Breast epithelium (tissue), 4 donors: ENCODE measurements at regions not wholly inside any gene's neighbourhood (a gene's known extent, or its start where the extent isn't known, plus 50 kb on each side); places are given as distances from the start of the nearest gene placed in this dataset.
"Not testable (repeated sequence)": the region's sequence is repeated elsewhere in the genome, so short reads cannot be mapped to it uniquely, and the experiment has no call there.

Experiments
- DNase-seq, 2 donors: peaks; one replicate each; pipeline ENCODE4 v3.0.0-alpha.2; 2019; ENCODE audit warnings: low spot score in 2 of 2
- H3K27ac ChIP-seq, 2 donors: fragments of 200-600 bp; sonication (generic) in 1 of 2; one replicate each; pipeline ENCODE4 v1.5.1; 2016 to 2019; ENCODE audit warnings: mild to moderate bottlenecking in 1 of 2
- H3K27me3 ChIP-seq, 2 donors: fragments of 200-600 bp; sonication (generic) in 1 of 2; one replicate each; pipeline versions ENCODE4 v1.5.1 to v1.6.0; 2017 to 2019; ENCODE audit warnings: control low read depth in 1 of 2, mild to moderate bottlenecking in 1 of 2
- H3K36me3 ChIP-seq: fragments of 200-600 bp; one replicate; pipeline ENCODE4 v1.5.1; 2019
- H3K4me1 ChIP-seq, 2 donors: fragments of 200-600 bp; sonication (generic); one replicate each; pipeline ENCODE4 v1.5.1; 2016 to 2019; ENCODE audit warnings: control low read depth in 1 of 2
- H3K4me3 ChIP-seq, 3 donors: fragments of 200-600 bp; sonication (generic); 1 replicate in 2 of 3; 2 replicates in 1 of 3; pipeline ENCODE4 v1.5.1; 2016 to 2019; ENCODE audit warnings: mild to moderate bottlenecking in 3 of 3, moderate library complexity in 2 of 3
- H3K9me3 ChIP-seq, 2 donors: fragments of 200-600 bp; sonication (generic) in 1 of 2; one replicate each; pipeline ENCODE4 v1.5.1; 2016 to 2019; ENCODE audit warnings: control low read depth in 1 of 2
- CTCF ChIP-seq, 3 donors: fragments of 450-650 bp; IDR thresholded peaks; one replicate each; pipeline ENCODE4 v1.5.1; 2016 to 2017; ENCODE audit warnings: antibody characterized with exemption in 3 of 3, mild to moderate bottlenecking in 3 of 3, moderate library complexity in 3 of 3
- POLR2A ChIP-seq: fragments of 450-650 bp; IDR thresholded peaks from one replicate; pipeline ENCODE4 v1.6.1; 2016; ENCODE audit warnings: antibody characterized with exemption, mild to moderate bottlenecking, moderate library complexity
- POLR2AphosphoS5 ChIP-seq, 3 donors: sonication (generic); formaldehyde crosslinking; IDR thresholded peaks; one replicate each; pipeline ENCODE4 v1.6.1; 2017; ENCODE audit warnings: antibody characterized with exemption in 3 of 3
- intact Hi-C: fragments of 100-400 bp; cut with DNase I; formaldehyde crosslinking; loops from one replicate; pipeline ENCODE4 v1.15.1; 2023; ENCODE audit warnings: low total_unique reads

GRCh38 chr12:19808371-19808770, 369.1 kb downstream of the AEBP2 start:
- Histone ChIP-seq H3K27me3 (no peaks in the 10 kb centered on the region), H3K4me3 (no peak overlapping the region), H3K9me3 (peaks cover 0 to 4% of the 10 kb centered on the region in 2 donors), H3K27ac (no peak overlapping the region), H3K36me3 (no peaks in the 10 kb centered on the region), H3K4me1 (no peaks in the 10 kb centered on the region)
- no peak for DNase-seq
- no peak for TF ChIP-seq POLR2A
- no peak for TF ChIP-seq CTCF (IDR thresholded peaks at IDR 0.05)
- TF ChIP-seq POLR2AphosphoS5 (IDR thresholded peaks at IDR 0.05) = no peak
- intact Hi-C loops = no loop called here

- Histone ChIP-seq H3K27me3 (no peaks in the 10 kb centered on the region), H3K9me3 (peaks cover 0 to 4% of the 10 kb centered on the region in 2 donors), H3K36me3 (no peaks in the 10 kb centered on the region), H3K4me3 (no peak overlapping the region), H3K27ac (no peak overlapping the region), H3K4me1 (no peaks in the 10 kb centered on the region)
- TF ChIP-seq POLR2A (no peak), POLR2AphosphoS5 (IDR thresholded peaks at IDR 0.05) (no peak)
- DNase-seq = no peak
- intact Hi-C loops = no loop called here
Measured at GRCh38 chr12:19810213-19810612, 370.9 kb downstream of the AEBP2 start.

GRCh38 chr12:19811922-19812321, 372.6 kb downstream of the AEBP2 start:
- Histone ChIP-seq H3K27ac (no peak overlapping the region), H3K36me3 (no peaks in the 10 kb centered on the region), H3K4me3 (no peak overlapping the region), H3K27me3 (no peaks in the 10 kb centered on the region), H3K4me1 (no peaks in the 10 kb centered on the region), H3K9me3 (peaks cover 0 to 4% of the 10 kb centered on the region in 2 donors)
- DNase-seq = no peak
- TF ChIP-seq POLR2AphosphoS5 (IDR thresholded peaks at IDR 0.05) (no peak), POLR2A (no peak), CTCF (IDR thresholded peaks at IDR 0.05) (no peak)
- intact Hi-C loops = no loop called here

GRCh38 chr12:19819231-19819630, 379.9 kb downstream of the AEBP2 start:
- H3K27me3 ChIP-seq = no peaks in the 10 kb centered on the region
- H3K4me1 ChIP-seq = no peaks in the 10 kb centered on the region
- no peaks in the 10 kb centered on the region for H3K9me3 ChIP-seq
- H3K36me3 ChIP-seq = no peaks in the 10 kb centered on the region
- TF ChIP-seq CTCF (IDR thresholded peaks at IDR 0.05) = no peak
- no peak overlapping the region for H3K27ac ChIP-seq
- no peak for DNase-seq
- no peak overlapping the region for H3K4me3 ChIP-seq
- intact Hi-C loops = no loop called here

GRCh38 chr12:19822476-19822875, 383.2 kb downstream of the AEBP2 start:
- TF ChIP-seq CTCF (IDR thresholded peaks at IDR 0.05) = no peak
- no peak for TF ChIP-seq POLR2A
- TF ChIP-seq POLR2AphosphoS5 (IDR thresholded peaks at IDR 0.05) = no peak
- Histone ChIP-seq H3K36me3 (no peaks in the 10 kb centered on the region), H3K4me1 (no peaks in the 10 kb centered on the region), H3K27ac (no peak overlapping the region), H3K27me3 (no peaks in the 10 kb centered on the region), H3K9me3 (peaks cover 0 to 5% of the 10 kb centered on the region in 2 donors), H3K4me3 (no peak overlapping the region)
- intact Hi-C loops = no loop called here
- no peak for DNase-seq

GRCh38 chr12:19823326-19823725, 384.0 kb downstream of the AEBP2 start:
- H3K27me3 ChIP-seq, H3K36me3 ChIP-seq, H3K27ac ChIP-seq, intact Hi-C loops, H3K4me3 ChIP-seq, H3K4me1 ChIP-seq, DNase-seq: not testable (repeated sequence)
- peaks cover 3 to 13% of the 10 kb centered on the region in 2 donors for H3K9me3 ChIP-seq
